ENCODE measurements at regions not wholly inside any gene's neighbourhood (a gene's known extent, or its start where the extent isn't known, plus 50 kb on each side); places are given as distances from the start of the nearest gene placed in this dataset.

DNA sequence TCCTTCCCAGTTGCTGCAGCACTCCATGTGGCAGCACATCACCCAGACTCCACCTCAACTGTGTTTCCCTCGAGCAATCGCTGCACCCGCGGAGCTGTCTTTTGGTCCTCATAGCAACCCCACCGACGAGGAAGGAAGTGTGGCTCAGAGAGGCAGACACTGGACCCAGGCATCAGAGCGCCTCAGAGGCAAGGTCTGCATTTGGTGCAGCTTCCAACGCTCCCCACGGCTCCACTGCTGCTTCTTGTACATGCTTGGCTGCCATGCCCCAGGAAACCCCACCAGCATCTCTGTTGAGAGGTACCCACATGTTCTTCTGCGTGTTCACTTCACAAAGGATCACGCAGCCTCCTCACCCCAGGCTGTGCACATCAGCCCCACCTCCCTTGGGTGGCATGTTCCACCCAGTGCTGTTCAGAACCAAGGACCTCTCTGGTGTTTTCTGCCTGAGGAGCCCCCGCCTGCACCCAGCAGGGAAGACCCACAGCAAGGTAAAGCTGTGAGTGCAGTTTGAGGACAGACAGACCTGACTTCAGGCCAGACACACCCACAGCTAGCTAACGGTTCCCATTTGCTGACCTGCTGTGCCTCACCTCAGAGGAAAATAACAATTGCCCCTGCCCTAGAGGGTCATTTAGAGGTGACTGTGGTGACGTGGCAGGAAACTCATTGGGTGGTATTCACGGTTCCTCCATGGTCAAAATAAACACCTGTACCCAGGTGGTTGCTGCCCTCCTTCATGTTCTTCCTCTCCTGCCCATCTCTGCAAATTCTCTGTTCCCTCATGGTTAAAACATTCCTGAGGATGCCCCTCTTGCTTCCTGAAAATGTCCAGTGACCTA, 326.3 kb upstream of the MYT1L start:
- POLR2A ChIA-PET: no interaction called here
- RAD21 ChIA-PET (ENCODE audit: low non-redundant PET in 1 of 2, low total read pairs in 2 of 2, uncharacterized antibody in 2 of 2, unreplicated experiment in 2 of 2): no interaction called here
- intact Hi-C loops (cut with micrococcal nuclease): no loop called here
- Histone ChIP-seq H3K4me2 (ENCODE audit: low read length) (no peak overlapping the region), H3K79me2 (ENCODE audit: insufficient read depth, low read length) (no peaks in the 10 kb centered on the region), H3K36me3 (ENCODE audit: control insufficient read depth in 1 of 2, insufficient read depth in 2 of 2, low read length in 2 of 2) (no peaks in the 10 kb centered on the region), H4K20me1 (ENCODE audit: insufficient read depth) (no peaks in the 10 kb centered on the region), H3K9ac (ENCODE audit: low read length) (no peak overlapping the region), H3K9me2 (ENCODE audit: insufficient read depth) (no peaks in the 10 kb centered on the region), H3K4me3 (replicated peaks in 1 of 2; ENCODE audit: low read depth in 1 of 2, low read length in 2 of 2) (no peak overlapping the region), H3K27ac (ENCODE audit: low read depth, low read length) (no peak overlapping the region), H3K27me3 (ENCODE audit: insufficient read depth, low read length) (peaks cover 26% of the 10 kb centered on the region; the same call in 1 of the 2 replicates), H2AFZ (ENCODE audit: low read depth, low read length, poor library complexity, severe bottlenecking) (no peak overlapping the region), H3K9me3 (ENCODE audit: control insufficient read depth in 1 of 2, insufficient read depth in 1 of 2, low read depth in 1 of 2, low read length in 2 of 2) (no peaks in the 10 kb centered on the region), H3K4me1 (ENCODE audit: control insufficient read depth in 1 of 2, insufficient read depth in 2 of 2, low read length in 2 of 2) (no peaks in the 10 kb centered on the region)
- ATAC-seq (no peak), DNase-seq (ENCODE audit: low read depth, low spot score) (no peak)
- TF ChIP-seq, protein P1, sequence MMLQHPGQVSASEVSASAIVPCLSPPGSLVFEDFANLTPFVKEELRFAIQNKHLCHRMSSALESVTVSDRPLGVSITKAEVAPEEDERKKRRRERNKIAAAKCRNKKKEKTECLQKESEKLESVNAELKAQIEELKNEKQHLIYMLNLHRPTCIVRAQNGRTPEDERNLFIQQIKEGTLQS (IDR thresholded peaks at IDR 0.05): no peak
- TF ChIP-seq MAX (IDR thresholded peaks at IDR 0.05) (no peak), EZH2phosphoT487 (IDR thresholded peaks at IDR 0.05; ENCODE audit: borderline replicate concordance) (no peak), FOSL1 (IDR thresholded peaks at IDR 0.05; ENCODE audit: low read depth) (no peak)
- no TSS peak for BruUV-seq (replicated peaks)
- CTCF ChIA-PET: no interaction called here

- Histone ChIP-seq H3K4me2 (ENCODE audit: low read length) (no peak overlapping the region), H3K9me3 (ENCODE audit: control insufficient read depth in 1 of 2, insufficient read depth in 1 of 2, low read depth in 1 of 2, low read length in 2 of 2) (no peaks in the 10 kb centered on the region), H3K4me3 (replicated peaks in 1 of 2; ENCODE audit: low read depth in 1 of 2, low read length in 2 of 2) (no peak overlapping the region), H2AFZ (ENCODE audit: low read depth, low read length, poor library complexity, severe bottlenecking) (no peak overlapping the region), H3K4me1 (ENCODE audit: control insufficient read depth in 1 of 2, insufficient read depth in 2 of 2, low read length in 2 of 2) (no peaks in the 10 kb centered on the region), H3K36me3 (ENCODE audit: control insufficient read depth in 1 of 2, insufficient read depth in 2 of 2, low read length in 2 of 2) (no peaks in the 10 kb centered on the region), H3K9ac (ENCODE audit: low read length) (no peak overlapping the region), H3K27ac (ENCODE audit: low read depth, low read length) (no peak overlapping the region), H4K20me1 (ENCODE audit: insufficient read depth) (no peaks in the 10 kb centered on the region), H3K79me2 (ENCODE audit: insufficient read depth, low read length) (no peaks in the 10 kb centered on the region), H3K27me3 (ENCODE audit: insufficient read depth, low read length) (peaks cover 26% of the 10 kb centered on the region; the same call in 1 of the 2 replicates), H3K9me2 (ENCODE audit: insufficient read depth) (no peaks in the 10 kb centered on the region)
- RAD21 ChIA-PET (ENCODE audit: low non-redundant PET in 1 of 2, low total read pairs in 2 of 2, uncharacterized antibody in 2 of 2, unreplicated experiment in 2 of 2): no interaction called here
- intact Hi-C loops (cut with micrococcal nuclease): no loop called here
- POLR2A ChIA-PET: no interaction called here
- BruUV-seq (replicated peaks): no TSS peak
- DNase-seq (ENCODE audit: low read depth, low spot score) (no peak), ATAC-seq (no peak)
- CTCF ChIA-PET: no interaction called here
- TF ChIP-seq ZNF274 (IDR thresholded peaks at IDR 0.05; ENCODE audit: low read depth, low read length): no peak
- no peak for TF ChIP-seq CTCF (IDR thresholded peaks at IDR 0.05 in 2 of 3, conservative IDR thresholded peaks at IDR 0.05 in 1 of 3; ENCODE audit: borderline replicate concordance in 1 of 3, insufficient read depth in 1 of 3, low read depth in 2 of 3, low read length in 2 of 3)
- no peak for TF ChIP-seq RAD21 (IDR thresholded peaks at IDR 0.05; ENCODE audit: low read depth)
- TF ChIP-seq EZH2 (IDR thresholded peaks at IDR 0.05): no peak
- TF ChIP-seq, protein P1 (IDR thresholded peaks at IDR 0.05): no peak
- TF ChIP-seq SIN3A (IDR thresholded peaks at IDR 0.05; ENCODE audit: low read depth): no peak
- TF ChIP-seq CBX3 (IDR thresholded peaks at IDR 0.05; ENCODE audit: low read depth): no peak
- TF ChIP-seq, protein P2, sequence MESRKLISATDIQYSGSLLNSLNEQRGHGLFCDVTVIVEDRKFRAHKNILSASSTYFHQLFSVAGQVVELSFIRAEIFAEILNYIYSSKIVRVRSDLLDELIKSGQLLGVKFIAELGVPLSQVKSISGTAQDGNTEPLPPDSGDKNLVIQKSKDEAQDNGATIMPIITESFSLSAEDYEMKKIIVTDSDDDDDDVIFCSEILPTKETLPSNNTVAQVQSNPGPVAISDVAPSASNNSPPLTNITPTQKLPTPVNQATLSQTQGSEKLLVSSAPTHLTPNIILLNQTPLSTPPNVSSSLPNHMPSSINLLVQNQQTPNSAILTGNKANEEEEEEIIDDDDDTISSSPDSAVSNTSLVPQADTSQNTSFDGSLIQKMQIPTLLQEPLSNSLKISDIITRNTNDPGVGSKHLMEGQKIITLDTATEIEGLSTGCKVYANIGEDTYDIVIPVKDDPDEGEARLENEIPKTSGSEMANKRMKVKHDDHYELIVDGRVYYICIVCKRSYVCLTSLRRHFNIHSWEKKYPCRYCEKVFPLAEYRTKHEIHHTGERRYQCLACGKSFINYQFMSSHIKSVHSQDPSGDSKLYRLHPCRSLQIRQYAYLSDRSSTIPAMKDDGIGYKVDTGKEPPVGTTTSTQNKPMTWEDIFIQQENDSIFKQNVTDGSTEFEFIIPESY (IDR thresholded peaks at IDR 0.05; ENCODE audit: extremely low read depth, insufficient replicate concordance, low read length): no peak
- TF ChIP-seq TCF7L2 (IDR thresholded peaks at IDR 0.05; ENCODE audit: borderline replicate concordance, extremely low read depth, insufficient read depth, insufficient read length): no peak
Measured at GRCh38 chr2:2656115-2657011, 325.3 kb upstream of the MYT1L start.

All from HCT116 (cell line).